ENCODE measurements at regions not wholly inside any gene's neighbourhood (a gene's known extent, or its start where the extent isn't known, plus 50 kb on each side); places are given as distances from the start of the nearest gene placed in this dataset.

DNA sequence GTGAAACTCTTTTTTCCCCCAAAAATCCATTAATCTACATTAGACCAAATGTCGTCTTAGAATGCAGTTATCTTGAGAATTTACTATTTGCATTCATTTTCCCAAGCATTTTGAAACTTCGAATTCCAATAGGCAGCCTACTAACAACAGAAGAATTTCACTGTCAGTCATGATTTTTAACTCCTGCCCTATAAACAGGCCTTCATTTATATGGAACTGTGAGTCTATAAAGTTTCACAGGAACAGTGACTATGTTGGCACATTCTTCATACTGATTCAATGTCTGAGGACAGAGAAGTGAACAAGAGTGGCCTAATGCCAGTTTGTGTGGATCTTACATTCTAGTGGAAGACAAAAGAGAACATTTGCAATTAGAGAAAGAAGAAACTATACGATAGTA, 198.0 kb downstream of the PCDH17 start:
- TF ChIP-seq, protein P1, sequence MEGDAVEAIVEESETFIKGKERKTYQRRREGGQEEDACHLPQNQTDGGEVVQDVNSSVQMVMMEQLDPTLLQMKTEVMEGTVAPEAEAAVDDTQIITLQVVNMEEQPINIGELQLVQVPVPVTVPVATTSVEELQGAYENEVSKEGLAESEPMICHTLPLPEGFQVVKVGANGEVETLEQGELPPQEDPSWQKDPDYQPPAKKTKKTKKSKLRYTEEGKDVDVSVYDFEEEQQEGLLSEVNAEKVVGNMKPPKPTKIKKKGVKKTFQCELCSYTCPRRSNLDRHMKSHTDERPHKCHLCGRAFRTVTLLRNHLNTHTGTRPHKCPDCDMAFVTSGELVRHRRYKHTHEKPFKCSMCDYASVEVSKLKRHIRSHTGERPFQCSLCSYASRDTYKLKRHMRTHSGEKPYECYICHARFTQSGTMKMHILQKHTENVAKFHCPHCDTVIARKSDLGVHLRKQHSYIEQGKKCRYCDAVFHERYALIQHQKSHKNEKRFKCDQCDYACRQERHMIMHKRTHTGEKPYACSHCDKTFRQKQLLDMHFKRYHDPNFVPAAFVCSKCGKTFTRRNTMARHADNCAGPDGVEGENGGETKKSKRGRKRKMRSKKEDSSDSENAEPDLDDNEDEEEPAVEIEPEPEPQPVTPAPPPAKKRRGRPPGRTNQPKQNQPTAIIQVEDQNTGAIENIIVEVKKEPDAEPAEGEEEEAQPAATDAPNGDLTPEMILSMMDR (IDR thresholded peaks at IDR 0.05) = no peak
- no peak for TF ChIP-seq POLR2A (IDR thresholded peaks at IDR 0.05)
